Common myeloid progenitor, CD34-positive (primary cell): ENCODE measurements at regions not wholly inside any gene's neighbourhood (a gene's known extent, or its start where the extent isn't known, plus 50 kb on each side); places are given as distances from the start of the nearest gene placed in this dataset.

Experiments used
- CTCF ChIA-PET: fragments of 350-600 bp; sonication (Branson Sonifier 250); formaldehyde crosslinking; loops from one replicate; lab custom pipeline; 2021; ENCODE audit warnings: antibody characterized with exemption; lab: Charles Lee
- POLR2A ChIA-PET: fragments of 350-600 bp; sonication (Branson Sonifier 250); formaldehyde crosslinking; loops from one replicate; lab custom pipeline; 2021; ENCODE audit warnings: antibody characterized with exemption; lab: Charles Lee
- DNase-seq, 3 donors: peaks; one replicate each; pipeline versions ENCODE4 v3.0.0 to v3.0.0-alpha.2; 2013
- H3K27ac ChIP-seq, 2 experiments: 1 replicate in 1 of 2; 2 replicates in 1 of 2; pipeline ENCODE4 v1.7.0; 2013; ENCODE audit warnings: inconsistent platforms in 2 of 2, low read length in 2 of 2, mild to moderate bottlenecking in 2 of 2, low read depth in 1 of 2, moderate library complexity in 1 of 2; ENCODE audit not compliant: severe bottlenecking in 2 of 2, insufficient read depth in 1 of 2, poor library complexity in 1 of 2
- H3K27me3 ChIP-seq, 5 experiments: replicated peaks in 2 of 5; 1 replicate in 3 of 5; 2 replicates in 2 of 5; pipeline versions ENCODE4 v1.6.1 to v1.7.0; 2013; ENCODE audit warnings: low read length in 4 of 5, mild to moderate bottlenecking in 2 of 5, moderate library complexity in 2 of 5, inconsistent platforms in 1 of 5; ENCODE audit not compliant: insufficient read depth in 5 of 5, control insufficient read depth in 4 of 5
- H3K36me3 ChIP-seq, 4 experiments: 1 replicate in 2 of 4; 2 replicates in 2 of 4; pipeline versions ENCODE4 v1.6.1 to v1.7.0; 2013; ENCODE audit warnings: low read length in 3 of 4, control low read depth in 1 of 4, mild to moderate bottlenecking in 1 of 4; ENCODE audit not compliant: control insufficient read depth in 4 of 4, insufficient read depth in 4 of 4
- H3K4me1 ChIP-seq, 4 experiments: 1 replicate in 3 of 4; 2 replicates in 1 of 4; pipeline versions ENCODE4 v1.6.1 to v1.7.1; 2013; ENCODE audit warnings: low read length in 3 of 4, mild to moderate bottlenecking in 3 of 4, control low read depth in 1 of 4, inconsistent platforms in 1 of 4, moderate library complexity in 1 of 4; ENCODE audit not compliant: control insufficient read depth in 4 of 4, insufficient read depth in 4 of 4; ENCODE audit errors: control extremely low read depth in 1 of 4
- H3K4me3 ChIP-seq, 7 experiments: 1 replicate in 4 of 7; 2 replicates in 3 of 7; pipeline versions ENCODE4 v1.5.1 to v1.7.0; 2013; ENCODE audit warnings: mild to moderate bottlenecking in 7 of 7, low read length in 6 of 7, moderate library complexity in 6 of 7, inconsistent platforms in 2 of 7, low read depth in 2 of 7, control low read depth in 1 of 7; ENCODE audit not compliant: insufficient read depth in 4 of 7, control insufficient read depth in 1 of 7; ENCODE audit errors: extremely low read depth in 1 of 7
- H3K9me3 ChIP-seq, 5 experiments: 1 replicate in 4 of 5; 2 replicates in 1 of 5; pipeline versions ENCODE4 v1.6.1 to v1.7.1; 2013; ENCODE audit warnings: low read length in 4 of 5, mild to moderate bottlenecking in 2 of 5, inconsistent platforms in 1 of 5, low read depth in 1 of 5, moderate library complexity in 1 of 5; ENCODE audit not compliant: control insufficient read depth in 4 of 5, insufficient read depth in 2 of 5; ENCODE audit errors: control extremely low read depth in 1 of 5
- WGBS: methylation state at CpG from one replicate; pipeline ENCODE4 v1.1.5; 2013; ENCODE audit not compliant: insufficient coverage; 5-methylcytosine and 5-hydroxymethylcytosine counted together

GRCh38 chr3:118059096-118059495 lies 975.5 kb downstream of the IGSF11 start:
- ChIA-PET CTCF (no interaction called here), POLR2A (no interaction called here)
- no peaks in the 10 kb centered on the region for H3K27me3 ChIP-seq
- no peak for DNase-seq
- no peaks in the 10 kb centered on the region for H3K9me3 ChIP-seq
- H3K27ac ChIP-seq = no peak overlapping the region
- no peaks in the 10 kb centered on the region for H3K4me1 ChIP-seq
- H3K36me3 ChIP-seq = no peaks in the 10 kb centered on the region
- H3K4me3 ChIP-seq = no peak overlapping the region

- ChIA-PET POLR2A (no interaction called here), CTCF (no interaction called here)
These were observed 967.2 kb downstream of the IGSF11 start for GRCh38 chr3:118067439-118067838.

GRCh38 chr3:118075873-118076272 lies 958.8 kb downstream of the IGSF11 start:
- Histone ChIP-seq H3K9me3 (peaks cover 0 to 3% (median 0%) of the 10 kb centered on the region in 5 experiments), H3K4me3 (no peak overlapping the region), H3K4me1 (no peaks in the 10 kb centered on the region), H3K36me3 (no peaks in the 10 kb centered on the region), H3K27me3 (no peaks in the 10 kb centered on the region), H3K27ac (no peak overlapping the region)
- ChIA-PET POLR2A (no interaction called here), CTCF (no interaction called here)
- 70% methylated on average over 5 of the region's 6 CpGs for WGBS
- DNase-seq = no peak

More at GRCh38 chr3:118067439-118067838, 967.2 kb downstream of the IGSF11 start:
- Histone ChIP-seq H3K36me3 (no peaks in the 10 kb centered on the region), H3K4me1 (no peaks in the 10 kb centered on the region), H3K4me3 (no peak overlapping the region), H3K27ac (no peak overlapping the region), H3K9me3 (no peaks in the 10 kb centered on the region), H3K27me3 (no peaks in the 10 kb centered on the region)
- 40% methylated on average over 1 of the region's 4 CpGs for WGBS
- DNase-seq = no peak

GRCh38 chr3:118077332-118077731 lies 957.3 kb downstream of the IGSF11 start:
- WGBS = 100% methylated on average over 1 of the region's 1 CpG
- Histone ChIP-seq H3K27ac (no peak overlapping the region), H3K27me3 (no peaks in the 10 kb centered on the region), H3K4me1 (no peaks in the 10 kb centered on the region), H3K36me3 (no peaks in the 10 kb centered on the region), H3K9me3 (peaks cover 0 to 3% (median 0%) of the 10 kb centered on the region in 5 experiments), H3K4me3 (no peak overlapping the region)
- no peak for DNase-seq
- POLR2A ChIA-PET = no interaction called here
- CTCF ChIA-PET = no interaction called here

GRCh38 chr3:118080889-118081288 lies 953.8 kb downstream of the IGSF11 start:
- WGBS = 90% methylated on average over 1 of the region's 1 CpG
- CTCF ChIA-PET = no interaction called here
- H3K27ac ChIP-seq = no peak overlapping the region

GRCh38 chr3:118088696-118089095 lies 946.0 kb downstream of the IGSF11 start:
- Histone ChIP-seq H3K27ac (no peak overlapping the region), H3K4me1 (no peaks in the 10 kb centered on the region), H3K36me3 (no peaks in the 10 kb centered on the region), H3K4me3 (no peak overlapping the region), H3K27me3 (no peaks in the 10 kb centered on the region), H3K9me3 (peaks cover 0 to 7% (median 4%) of the 10 kb centered on the region in 5 experiments)
- POLR2A ChIA-PET = no interaction called here
- 63% methylated on average over 3 of the region's 3 CpGs for WGBS
- DNase-seq = no peak
- CTCF ChIA-PET = no interaction called here

More at GRCh38 chr3:118080889-118081288, 953.8 kb downstream of the IGSF11 start:
- no peaks in the 10 kb centered on the region for H3K36me3 ChIP-seq
- DNase-seq = no peak
- no peak overlapping the region for H3K4me3 ChIP-seq
- POLR2A ChIA-PET = interaction anchor here (0.5 kb wide), 1 partner anchor 50 kb away, joined by 4 read pairs; no protein-coding TSS in a partner anchor
- H3K9me3 ChIP-seq = no peaks in the 10 kb centered on the region
- no peaks in the 10 kb centered on the region for H3K4me1 ChIP-seq
- no peaks in the 10 kb centered on the region for H3K27me3 ChIP-seq

- peaks cover 0 to 7% (median 4%) of the 10 kb centered on the region in 5 experiments for H3K9me3 ChIP-seq
- POLR2A ChIA-PET = no interaction called here
- DNase-seq = no peak
These were observed 945.1 kb downstream of the IGSF11 start for GRCh38 chr3:118089563-118089962.

More at GRCh38 chr3:118089563-118089962, 945.1 kb downstream of the IGSF11 start:
- Histone ChIP-seq H3K4me3 (no peak overlapping the region), H3K27me3 (no peaks in the 10 kb centered on the region), H3K27ac (no peak overlapping the region), H3K4me1 (no peaks in the 10 kb centered on the region), H3K36me3 (no peaks in the 10 kb centered on the region)
- WGBS = no CpG with 5 or more reads among the region's 1 CpG
- CTCF ChIA-PET = no interaction called here
